Adrenal gland (tissue), 5 donors: ENCODE measurements at regions not wholly inside any gene's neighbourhood (a gene's known extent, or its start where the extent isn't known, plus 50 kb on each side); places are given as distances from the start of the nearest gene placed in this dataset.

Experiments used
- POLR2A ChIP-seq, 2 donors: fragments of 450-650 bp; IDR thresholded peaks; one replicate each; pipeline ENCODE4 v1.6.1; 2017; ENCODE audit warnings: antibody characterized with exemption in 2 of 2, mild to moderate bottlenecking in 2 of 2, moderate library complexity in 1 of 2
- TF ChIP-seq, protein P1 (sequence below), 6 experiments: fragments of 450-650 bp in 4 of 6; fragments of 200-600 bp in 2 of 6; sonication (generic) in 1 of 6; IDR thresholded peaks; 1 replicate in 5 of 6; 2 replicates in 1 of 6; pipeline versions ENCODE4 v1.5.1 to v1.8.0; 2016 to 2021; ENCODE audit warnings: antibody characterized with exemption in 6 of 6, mild to moderate bottlenecking in 2 of 6, moderate library complexity in 1 of 6
- donor health status: DM: no; HTN: no; CAD: no.

DNA sequence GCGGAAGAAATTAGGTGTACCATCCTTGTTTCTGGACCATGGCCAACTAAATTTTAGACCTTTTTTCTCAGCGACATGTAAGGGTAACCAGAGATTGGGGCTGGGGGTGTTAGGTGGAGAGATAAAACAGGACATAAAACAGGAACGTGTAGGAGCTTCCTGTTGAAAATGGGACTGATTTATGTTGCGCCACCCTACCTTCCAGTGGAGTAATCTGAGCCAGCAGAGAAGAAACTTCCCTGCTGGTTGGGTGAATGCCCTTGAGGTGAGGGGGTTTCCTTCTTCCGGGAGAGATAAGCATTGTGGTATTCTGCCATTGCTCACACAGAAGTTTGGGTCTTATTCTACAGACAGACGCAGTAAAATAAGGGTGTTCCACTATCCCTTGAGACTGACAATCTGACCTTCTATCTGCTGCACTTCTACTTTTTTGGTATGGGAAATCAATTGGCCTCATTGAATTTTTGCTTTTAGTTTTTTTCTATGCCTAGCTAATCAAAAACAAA lies 417.6 kb downstream of the PCNX1 start:
- TF ChIP-seq, protein P1, sequence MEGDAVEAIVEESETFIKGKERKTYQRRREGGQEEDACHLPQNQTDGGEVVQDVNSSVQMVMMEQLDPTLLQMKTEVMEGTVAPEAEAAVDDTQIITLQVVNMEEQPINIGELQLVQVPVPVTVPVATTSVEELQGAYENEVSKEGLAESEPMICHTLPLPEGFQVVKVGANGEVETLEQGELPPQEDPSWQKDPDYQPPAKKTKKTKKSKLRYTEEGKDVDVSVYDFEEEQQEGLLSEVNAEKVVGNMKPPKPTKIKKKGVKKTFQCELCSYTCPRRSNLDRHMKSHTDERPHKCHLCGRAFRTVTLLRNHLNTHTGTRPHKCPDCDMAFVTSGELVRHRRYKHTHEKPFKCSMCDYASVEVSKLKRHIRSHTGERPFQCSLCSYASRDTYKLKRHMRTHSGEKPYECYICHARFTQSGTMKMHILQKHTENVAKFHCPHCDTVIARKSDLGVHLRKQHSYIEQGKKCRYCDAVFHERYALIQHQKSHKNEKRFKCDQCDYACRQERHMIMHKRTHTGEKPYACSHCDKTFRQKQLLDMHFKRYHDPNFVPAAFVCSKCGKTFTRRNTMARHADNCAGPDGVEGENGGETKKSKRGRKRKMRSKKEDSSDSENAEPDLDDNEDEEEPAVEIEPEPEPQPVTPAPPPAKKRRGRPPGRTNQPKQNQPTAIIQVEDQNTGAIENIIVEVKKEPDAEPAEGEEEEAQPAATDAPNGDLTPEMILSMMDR (IDR thresholded peaks at IDR 0.05), result no peak
- no peak for TF ChIP-seq POLR2A (IDR thresholded peaks at IDR 0.05)
